HepG2 (cell line): ENCODE measurements at regions not wholly inside any gene's neighbourhood (a gene's known extent, or its start where the extent isn't known, plus 50 kb on each side); places are given as distances from the start of the nearest gene placed in this dataset.

ENCODE experiments used
- ATAC-seq: fragments of 200-7000 bp; cut with Tn5 transposase; 3 replicates; pipeline ENCODE4 v1.9.1; 2020; ENCODE audit warnings: mild to moderate bottlenecking, moderate library complexity
- BruUV-seq: library from RNA; stranded (reverse); fragments of 400-500 nt; replicated peaks from 2 replicates; lab custom pipeline; 2021; lab: Mats Ljungman, UMichigan
- CTCF ChIA-PET: fragments of 300-600 bp; formaldehyde crosslinking; extraction: SDS; loops from one replicate; lab custom pipeline; 2021; ENCODE audit warnings: low total read pairs, inconsistent platforms, low intra/inter-chr PET ratio; lab: Yijun Ruan, JAX
- POLR2A ChIA-PET: fragments of 350-600 bp; sonication (Branson Sonifier 250); formaldehyde crosslinking; loops from one replicate; lab custom pipeline; 2020; ENCODE audit warnings: antibody characterized with exemption, inconsistent platforms; lab: Yijun Ruan, JAX
- DNase-seq: peaks from one replicate; pipeline ENCODE4 v3.0.0-alpha.2; 2015; ENCODE audit warnings: low spot score
- FAIRE-seq: peaks from 3 replicates; lab custom pipeline; 2011; peaks lifted over from hg19 to GRCh38; lab: Jason Lieb, UNC
- H2AFZ ChIP-seq: one replicate; pipeline ENCODE4 v1.6.1; 2011; ENCODE audit warnings: low read length, inconsistent platforms
- H3K27ac ChIP-seq: fragments of 300-600 bp; 3 replicates; pipeline ENCODE4 v1.8.0; 2011; ENCODE audit warnings: mixed run types, mild to moderate bottlenecking, mixed read lengths, low read length, inconsistent platforms; ENCODE audit not compliant: insufficient read depth; ENCODE audit errors: extremely low read length
- H3K27me3 ChIP-seq, 2 experiments: fragments of 200-600 bp in 1 of 2; 2 replicates in 1 of 2; 3 replicates in 1 of 2; pipeline versions ENCODE4 v1.6.0 to v1.8.0; 2011; ENCODE audit warnings: low read length in 2 of 2, mild to moderate bottlenecking in 2 of 2, moderate library complexity in 2 of 2, inconsistent platforms in 1 of 2; ENCODE audit not compliant: insufficient read depth in 2 of 2, control insufficient read depth in 1 of 2
- H3K36me3 ChIP-seq, 2 experiments: fragments of 200-600 bp in 1 of 2; replicated peaks in 1 of 2; 2 replicates in 1 of 2; 3 replicates in 1 of 2; pipeline versions ENCODE4 v1.5.1 to v1.8.0; 2011; ENCODE audit warnings: low read length in 2 of 2, inconsistent platforms in 1 of 2; ENCODE audit not compliant: insufficient read depth in 2 of 2, control insufficient read depth in 1 of 2
- H3K4me1 ChIP-seq: 2 replicates; pipeline ENCODE4 v1.5.1; 2012; ENCODE audit warnings: low read length, inconsistent platforms; ENCODE audit not compliant: insufficient read depth
- H3K4me2 ChIP-seq: 2 replicates; pipeline ENCODE4 v1.6.0; 2011; ENCODE audit warnings: low read depth, low read length, inconsistent platforms
- H3K4me3 ChIP-seq, 3 experiments: fragments of 200-600 bp in 1 of 3; sonication (generic), shearing (Covaris generic) in 1 of 3; replicated peaks in 1 of 3; 2 replicates each; pipeline ENCODE4 v1.5.1; 2011 to 2016; ENCODE audit warnings: low read length in 3 of 3, inconsistent platforms in 2 of 3, low read depth in 2 of 3, mild to moderate bottlenecking in 2 of 3, control low read depth in 1 of 3, mixed read lengths in 1 of 3; ENCODE audit not compliant: insufficient read depth in 1 of 3
- H3K79me2 ChIP-seq: one replicate; pipeline ENCODE4 v1.6.1; 2011; ENCODE audit warnings: low read length, inconsistent platforms; ENCODE audit not compliant: insufficient read depth
- H3K9ac ChIP-seq: 2 replicates; pipeline ENCODE4 v1.6.0; 2011; ENCODE audit warnings: mild to moderate bottlenecking, low read depth, low read length, inconsistent platforms; ENCODE audit not compliant: insufficient read depth
- H3K9me3 ChIP-seq: 2 replicates; pipeline ENCODE4 v1.5.1; 2012; ENCODE audit warnings: mild to moderate bottlenecking, low read length
- H4K20me1 ChIP-seq: 2 replicates; pipeline ENCODE4 v1.6.0; 2011; ENCODE audit warnings: inconsistent platforms, mild to moderate bottlenecking, low read length, moderate library complexity; ENCODE audit not compliant: insufficient read depth
- CHD4 ChIP-seq: fragments of 200-600 bp; sonication (generic); IDR thresholded peaks from 2 replicates; pipeline ENCODE4 v1.7.0; 2017; ENCODE audit warnings: mild to moderate bottlenecking, low read length, borderline replicate concordance
- CTCF ChIP-seq: sonication (generic); formaldehyde crosslinking; IDR thresholded peaks from 2 replicates; pipeline ENCODE4 v1.5.0; 2020; ENCODE audit warnings: mild to moderate bottlenecking, missing genetic modification reagents, moderate library complexity
- IKZF4 ChIP-seq: sonication (generic); formaldehyde crosslinking; IDR thresholded peaks from 2 replicates; pipeline ENCODE4 v1.5.1; 2020; ENCODE audit warnings: borderline replicate concordance, mild to moderate bottlenecking, low read depth, missing genetic modification reagents; ENCODE audit errors: not compliant biosample characterization
- MAZ ChIP-seq, 2 experiments: sonication (generic) in 1 of 2; formaldehyde crosslinking in 1 of 2; IDR thresholded peaks; 2 replicates each; pipeline versions ENCODE4 v1.5.0 to v1.6.1; 2012 to 2020; ENCODE audit warnings: low read depth in 2 of 2, mild to moderate bottlenecking in 2 of 2, borderline replicate concordance in 1 of 2, improper control_type of control experiment in 1 of 2, low read length in 1 of 2, missing genetic modification reagents in 1 of 2, moderate library complexity in 1 of 2
- MXD3 ChIP-seq: IDR thresholded peaks from 2 replicates; pipeline ENCODE4 v1.6.1; 2016; ENCODE audit warnings: mild to moderate bottlenecking, missing biosample characterization, missing genetic modification reagents
- MZF1 ChIP-seq: sonication (generic); formaldehyde crosslinking; IDR thresholded peaks from 2 replicates; pipeline ENCODE4 v1.8.1; 2023; ENCODE audit warnings: mild to moderate bottlenecking, missing genetic modification reagents, borderline replicate concordance
- NFKB2 ChIP-seq: sonication (generic); formaldehyde crosslinking; IDR thresholded peaks from 2 replicates; pipeline ENCODE4 v1.4.0; 2020; ENCODE audit warnings: missing genetic modification reagents, borderline replicate concordance
- NR2F2 ChIP-seq: IDR thresholded peaks from 2 replicates; pipeline ENCODE4 v1.6.1; 2012; ENCODE audit warnings: low read depth, inconsistent platforms, borderline replicate concordance
- SNAPC5 ChIP-seq: sonication (generic); formaldehyde crosslinking; IDR thresholded peaks from 2 replicates; pipeline ENCODE4 v1.8.1; 2023; ENCODE audit warnings: mild to moderate bottlenecking, missing genetic modification reagents, borderline replicate concordance
- TEF ChIP-seq: sonication (generic); formaldehyde crosslinking; IDR thresholded peaks from 2 replicates; pipeline ENCODE4 v1.5.0; 2020; ENCODE audit warnings: missing genetic modification reagents
- THAP8 ChIP-seq: sonication (generic); formaldehyde crosslinking; IDR thresholded peaks from 2 replicates; pipeline ENCODE4 v1.5.1; 2020; ENCODE audit warnings: missing genetic modification reagents, mild to moderate bottlenecking, borderline replicate concordance
- THRA ChIP-seq: sonication (generic); formaldehyde crosslinking; IDR thresholded peaks from 2 replicates; pipeline ENCODE4 v1.4.0; 2020; ENCODE audit warnings: missing genetic modification reagents, borderline replicate concordance
- ZNF33B ChIP-seq: sonication (generic); formaldehyde crosslinking; IDR thresholded peaks from 2 replicates; pipeline ENCODE4 v1.5.1; 2020; ENCODE audit warnings: mild to moderate bottlenecking, missing genetic modification reagents
- ZNF501 ChIP-seq: sonication (generic); formaldehyde crosslinking; IDR thresholded peaks from 2 replicates; pipeline ENCODE4 v1.5.1; 2020; ENCODE audit warnings: mild to moderate bottlenecking, moderate library complexity, missing genetic modification reagents
- ZNF530 ChIP-seq: sonication (generic); formaldehyde crosslinking; IDR thresholded peaks from 2 replicates; pipeline ENCODE4 v1.5.0; 2020; ENCODE audit warnings: low read depth, mild to moderate bottlenecking, missing genetic modification reagents
- ZNF558 ChIP-seq: sonication (generic); formaldehyde crosslinking; IDR thresholded peaks from 2 replicates; pipeline ENCODE4 v1.9.0; 2022; ENCODE audit warnings: mild to moderate bottlenecking, missing genetic modification reagents, borderline replicate concordance
- WGBS: methylation state at CpG from one replicate; pipeline ENCODE4 v1.1.6; 2017; ENCODE audit warnings: low lambda C conversion rate; 5-methylcytosine and 5-hydroxymethylcytosine counted together
- in situ Hi-C: cut with HindIII; loops from 2 replicates; pipeline ENCODE4 v1.10.0; 2017; ENCODE audit warnings: low pct_unique_long_range_greater_than_20kb; ENCODE audit not compliant: extremely low pct_ligation_motif_present
- intact Hi-C: fragments of 100-400 bp; cut with micrococcal nuclease; formaldehyde crosslinking; loops from one replicate; pipeline ENCODE4 v1.10.0; 2022; ENCODE audit not compliant: unreplicated experiment

GRCh38 chr2:150609831-150610582, 122.5 kb upstream of the RND3 start:
- Histone ChIP-seq H3K27me3 (no peaks in the 10 kb centered on the region), H3K4me3 (no peak overlapping the region), H3K4me1 (no peaks in the 10 kb centered on the region), H3K4me2 (no peak overlapping the region), H3K27ac (no peak overlapping the region), H3K9ac (no peak overlapping the region), H3K36me3 (no peaks in the 10 kb centered on the region), H3K9me3 (no peaks in the 10 kb centered on the region), H4K20me1 (no peaks in the 10 kb centered on the region), H3K79me2 (no peaks in the 10 kb centered on the region), H2AFZ (no peak overlapping the region)
- FAIRE-seq (peak; percentile 28), DNase-seq (no peak), ATAC-seq (no peak)
- ChIA-PET CTCF (interaction anchor here (2.8 kb wide), 1 partner anchor 1014 kb away, joined by 8 read pairs; no protein-coding TSS in a partner anchor), POLR2A (no interaction called here)
- no TSS peak for BruUV-seq
- 19% methylated on average over 4 of the region's 4 CpGs for WGBS
- intact Hi-C loops: loop anchor here (1.0 to 2.0 kb wide), 2 partner anchors 629 to 1013 kb away; no protein-coding TSS in a partner anchor
- in situ Hi-C loops: loop anchor here (5.0 kb wide), 1 partner anchor 1013 kb away; no protein-coding TSS in a partner anchor
- no peak for TF ChIP-seq CHD4
- no peak for TF ChIP-seq CTCF (CRISPR knock-in tag)
- no peak for TF ChIP-seq THAP8
- TF ChIP-seq MXD3 (CRISPR knock-in tag): no peak
- no peak for TF ChIP-seq SNAPC5 (CRISPR knock-in tag)
- no peak for TF ChIP-seq TEF (CRISPR knock-in tag)
- TF ChIP-seq ZNF33B (CRISPR knock-in tag): no peak
- TF ChIP-seq MAZ (IDR thresholded peaks at IDR 0.05; ENCODE audit: borderline replicate concordance, low read depth, low read length): no peak
- TF ChIP-seq MAZ (CRISPR knock-in tag; IDR thresholded peaks at IDR 0.05; ENCODE audit: low read depth): no peak
- TF ChIP-seq IKZF4 (CRISPR knock-in tag): no peak
- no peak for TF ChIP-seq NFKB2 (CRISPR knock-in tag)
- no peak for TF ChIP-seq ZNF530 (CRISPR knock-in tag)
- TF ChIP-seq THRA (CRISPR knock-in tag): no peak
- no peak for TF ChIP-seq NR2F2
- no peak for TF ChIP-seq ZNF501
- no peak for TF ChIP-seq MZF1 (CRISPR knock-in tag)
- no peak for TF ChIP-seq ZNF558 (CRISPR knock-in tag)
